ENCODE measurements at regions not wholly inside any gene's neighbourhood (a gene's known extent, or its start where the extent isn't known, plus 50 kb on each side); places are given as distances from the start of the nearest gene placed in this dataset.

GRCh38 chr6:9540534-9541126 lies 874.2 kb downstream of the TFAP2A start (continued):
- TF ChIP-seq HNRNPUL1 (IDR thresholded peaks at IDR 0.05; ENCODE audit: low read depth, low read length), result no peak
- TF ChIP-seq ZNF558 (CRISPR knock-in tag; IDR thresholded peaks at IDR 0.05; ENCODE audit: borderline replicate concordance), result no peak
- no peak for TF ChIP-seq RBAK (CRISPR knock-in tag; IDR thresholded peaks at IDR 0.05)
- TF ChIP-seq ZNF337 (CRISPR knock-in tag; IDR thresholded peaks at IDR 0.05; ENCODE audit: borderline replicate concordance, low read depth), result no peak
- no peak for TF ChIP-seq RAD51 (IDR thresholded peaks at IDR 0.05; ENCODE audit: borderline replicate concordance)
- TF ChIP-seq FOXC1 (CRISPR knock-in tag; IDR thresholded peaks at IDR 0.05; ENCODE audit: borderline replicate concordance), result no peak
- TF ChIP-seq MAFK (conservative IDR thresholded peaks at IDR 0.05 in 1 of 2, IDR thresholded peaks at IDR 0.05 in 1 of 2; ENCODE audit: low read length in 2 of 2), result peak in 1 of 2 experiments; percentile 39; a peak in 1 of 4 replicates
- no peak for TF ChIP-seq MED1 (CRISPR knock-in tag; IDR thresholded peaks at IDR 0.05)
- TF ChIP-seq, protein P1, sequence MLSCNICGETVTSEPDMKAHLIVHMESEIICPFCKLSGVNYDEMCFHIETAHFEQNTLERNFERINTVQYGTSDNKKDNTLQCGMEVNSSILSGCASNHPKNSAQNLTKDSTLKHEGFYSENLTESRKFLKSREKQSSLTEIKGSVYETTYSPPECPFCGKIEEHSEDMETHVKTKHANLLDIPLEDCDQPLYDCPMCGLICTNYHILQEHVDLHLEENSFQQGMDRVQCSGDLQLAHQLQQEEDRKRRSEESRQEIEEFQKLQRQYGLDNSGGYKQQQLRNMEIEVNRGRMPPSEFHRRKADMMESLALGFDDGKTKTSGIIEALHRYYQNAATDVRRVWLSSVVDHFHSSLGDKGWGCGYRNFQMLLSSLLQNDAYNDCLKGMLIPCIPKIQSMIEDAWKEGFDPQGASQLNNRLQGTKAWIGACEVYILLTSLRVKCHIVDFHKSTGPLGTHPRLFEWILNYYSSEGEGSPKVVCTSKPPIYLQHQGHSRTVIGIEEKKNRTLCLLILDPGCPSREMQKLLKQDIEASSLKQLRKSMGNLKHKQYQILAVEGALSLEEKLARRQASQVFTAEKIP (CRISPR knock-in tag; IDR thresholded peaks at IDR 0.05; ENCODE audit: borderline replicate concordance), result no peak
- peak; percentile 47 for TF ChIP-seq STAG1 (CRISPR knock-in tag; IDR thresholded peaks at IDR 0.05)
- TF ChIP-seq JUNB (CRISPR knock-in tag; IDR thresholded peaks at IDR 0.05; ENCODE audit: borderline replicate concordance), result no peak
- no peak for TF ChIP-seq ZNF382 (CRISPR knock-in tag; IDR thresholded peaks at IDR 0.05; ENCODE audit: borderline replicate concordance)
- no peak for TF ChIP-seq TEF (CRISPR knock-in tag; IDR thresholded peaks at IDR 0.05)
- no peak for TF ChIP-seq THAP7 (CRISPR knock-in tag; IDR thresholded peaks at IDR 0.05)
- TF ChIP-seq TARDBP (CRISPR knock-in tag; IDR thresholded peaks at IDR 0.05), result no peak
- no peak for TF ChIP-seq PHF5A (CRISPR knock-in tag; IDR thresholded peaks at IDR 0.05; ENCODE audit: low read depth, unreplicated experiment)
- no peak for TF ChIP-seq IKZF1 (IDR thresholded peaks at IDR 0.05)
- no peak for TF ChIP-seq TCF7L2 (IDR thresholded peaks at IDR 0.05; ENCODE audit: low read depth, low read length)
- TF ChIP-seq ZNF460 (CRISPR knock-in tag; IDR thresholded peaks at IDR 0.05; ENCODE audit: borderline replicate concordance), result no peak
- no peak for TF ChIP-seq CBX2 (IDR thresholded peaks at IDR 0.05; ENCODE audit: low read depth, low read length)
- no peak for TF ChIP-seq CBX2 (CRISPR knock-in tag; IDR thresholded peaks at IDR 0.05; ENCODE audit: low read depth)
- TF ChIP-seq, protein P2, sequence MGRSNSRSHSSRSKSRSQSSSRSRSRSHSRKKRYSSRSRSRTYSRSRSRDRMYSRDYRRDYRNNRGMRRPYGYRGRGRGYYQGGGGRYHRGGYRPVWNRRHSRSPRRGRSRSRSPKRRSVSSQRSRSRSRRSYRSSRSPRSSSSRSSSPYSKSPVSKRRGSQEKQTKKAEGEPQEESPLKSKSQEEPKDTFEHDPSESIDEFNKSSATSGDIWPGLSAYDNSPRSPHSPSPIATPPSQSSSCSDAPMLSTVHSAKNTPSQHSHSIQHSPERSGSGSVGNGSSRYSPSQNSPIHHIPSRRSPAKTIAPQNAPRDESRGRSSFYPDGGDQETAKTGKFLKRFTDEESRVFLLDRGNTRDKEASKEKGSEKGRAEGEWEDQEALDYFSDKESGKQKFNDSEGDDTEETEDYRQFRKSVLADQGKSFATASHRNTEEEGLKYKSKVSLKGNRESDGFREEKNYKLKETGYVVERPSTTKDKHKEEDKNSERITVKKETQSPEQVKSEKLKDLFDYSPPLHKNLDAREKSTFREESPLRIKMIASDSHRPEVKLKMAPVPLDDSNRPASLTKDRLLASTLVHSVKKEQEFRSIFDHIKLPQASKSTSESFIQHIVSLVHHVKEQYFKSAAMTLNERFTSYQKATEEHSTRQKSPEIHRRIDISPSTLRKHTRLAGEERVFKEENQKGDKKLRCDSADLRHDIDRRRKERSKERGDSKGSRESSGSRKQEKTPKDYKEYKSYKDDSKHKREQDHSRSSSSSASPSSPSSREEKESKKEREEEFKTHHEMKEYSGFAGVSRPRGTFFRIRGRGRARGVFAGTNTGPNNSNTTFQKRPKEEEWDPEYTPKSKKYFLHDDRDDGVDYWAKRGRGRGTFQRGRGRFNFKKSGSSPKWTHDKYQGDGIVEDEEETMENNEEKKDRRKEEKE (IDR thresholded peaks at IDR 0.05), result no peak
- TF ChIP-seq MAFF (IDR thresholded peaks at IDR 0.05; ENCODE audit: low read depth, low read length), result 0 out of 2 replicates have a peak, but pooled peaks have one; percentile 26
- TF ChIP-seq ZNF629 (CRISPR knock-in tag; conservative IDR thresholded peaks at IDR 0.05), result no peak
- TF ChIP-seq IRX3 (CRISPR knock-in tag; IDR thresholded peaks at IDR 0.05; ENCODE audit: borderline replicate concordance, low read depth), result no peak
- TF ChIP-seq FOXP1 (IDR thresholded peaks at IDR 0.05), result no peak
- no peak for TF ChIP-seq FOXP1 (CRISPR knock-in tag; IDR thresholded peaks at IDR 0.05)
- no peak for TF ChIP-seq TMF1 (CRISPR knock-in tag; IDR thresholded peaks at IDR 0.05; ENCODE audit: low read depth)

Data from HepG2 (cell line).